H1 (cell line): ENCODE measurements at regions not wholly inside any gene's neighbourhood (a gene's known extent, or its start where the extent isn't known, plus 50 kb on each side); places are given as distances from the start of the nearest gene placed in this dataset.

Source experiments
- CTCF ChIA-PET: fragments of 300-600 bp; sonication (Branson Sonifier 250); formaldehyde crosslinking; loops from one replicate; lab custom pipeline; 2021; ENCODE audit not compliant: partially characterized antibody; lab: Charles Lee
- POLR2A ChIA-PET: fragments of 300-600 bp; sonication (Branson Sonifier 250); formaldehyde crosslinking; loops from one replicate; lab custom pipeline; 2021; ENCODE audit warnings: inconsistent platforms; ENCODE audit not compliant: partially characterized antibody; lab: Charles Lee
- DNase-seq, 2 experiments: peaks; one replicate each; pipeline versions ENCODE4 v3.0.0 to v3.0.0-alpha.2; 2010 to 2022; ENCODE audit warnings: low spot score in 2 of 2, low read depth in 1 of 2, mixed read lengths in 1 of 2
- FAIRE-seq: peaks from 2 replicates; lab custom pipeline; 2011; peaks lifted over from hg19 to GRCh38; lab: Jason Lieb, UNC
- H2AFZ ChIP-seq: 2 replicates; pipeline ENCODE4 v1.8.1; 2012; ENCODE audit warnings: low read length, inconsistent platforms
- H2AK5ac ChIP-seq: 2 replicates; pipeline ENCODE4 v1.6.1; 2013; ENCODE audit warnings: low read depth, low read length
- H2BK120ac ChIP-seq: replicated peaks from 2 replicates; pipeline ENCODE3; 2013; ENCODE audit warnings: low read depth, low read length, inconsistent platforms
- H2BK12ac ChIP-seq: 2 replicates; pipeline ENCODE4 v1.6.1; 2013; ENCODE audit warnings: low read depth, low read length
- H2BK15ac ChIP-seq: 2 replicates; pipeline ENCODE4 v1.6.1; 2013; ENCODE audit warnings: low read length
- H2BK20ac ChIP-seq: 2 replicates; pipeline ENCODE4 v1.6.1; 2013; ENCODE audit warnings: low read length
- H2BK5ac ChIP-seq: 2 replicates; pipeline ENCODE4 v1.6.1; 2013; ENCODE audit warnings: low read depth, low read length
- H3K14ac ChIP-seq: 2 replicates; pipeline ENCODE4 v1.6.1; 2013; ENCODE audit warnings: inconsistent platforms; ENCODE audit not compliant: insufficient read length
- H3K18ac ChIP-seq: 2 replicates; pipeline ENCODE4 v1.6.1; 2013; ENCODE audit warnings: low read length; ENCODE audit errors: extremely low read depth
- H3K23ac ChIP-seq: 2 replicates; pipeline ENCODE4 v1.6.1; 2013; ENCODE audit warnings: inconsistent platforms; ENCODE audit not compliant: insufficient read length
- H3K23me2 ChIP-seq: 2 replicates; pipeline ENCODE4 v1.6.1; 2013; ENCODE audit warnings: low read depth, low read length
- H3K27ac ChIP-seq: 2 replicates; pipeline ENCODE4 v1.6.1; 2011; ENCODE audit warnings: low read depth, low read length, inconsistent platforms
- H3K27me3 ChIP-seq, 4 experiments: replicated peaks in 1 of 4; 1 replicate in 1 of 4; 2 replicates in 3 of 4; pipeline versions ENCODE4 v1.6.1 to v1.8.1; 2011 to 2013; ENCODE audit warnings: low read length in 3 of 4, mild to moderate bottlenecking in 3 of 4, inconsistent platforms in 2 of 4, mixed read lengths in 2 of 4, moderate library complexity in 1 of 4; ENCODE audit not compliant: control insufficient read depth in 3 of 4, insufficient read depth in 3 of 4; ENCODE audit errors: extremely low read depth in 1 of 4
- H3K36me3 ChIP-seq, 4 experiments: 2 replicates each; pipeline versions ENCODE4 v1.6.1 to v1.8.1; 2011 to 2013; ENCODE audit warnings: mild to moderate bottlenecking in 4 of 4, low read length in 3 of 4, moderate library complexity in 2 of 4, control low read depth in 1 of 4, inconsistent platforms in 1 of 4; ENCODE audit not compliant: insufficient read depth in 4 of 4, control insufficient read depth in 2 of 4
- H3K4ac ChIP-seq: replicated peaks from 2 replicates; pipeline ENCODE3; 2013; ENCODE audit warnings: low read length, low read depth, mixed read lengths, inconsistent platforms; ENCODE audit not compliant: insufficient read length
- H3K4me1 ChIP-seq, 4 experiments: replicated peaks in 1 of 4; 1 replicate in 1 of 4; 2 replicates in 3 of 4; pipeline versions ENCODE4 v1.6.1 to v1.8.1; 2011 to 2013; ENCODE audit warnings: low read length in 3 of 4, inconsistent platforms in 2 of 4, mixed read lengths in 1 of 4; ENCODE audit not compliant: insufficient read depth in 4 of 4, control insufficient read depth in 3 of 4
- H3K4me2 ChIP-seq, 2 experiments: 2 replicates each; pipeline versions ENCODE4 v1.6.1 to v1.8.1; 2011 to 2013; ENCODE audit warnings: low read depth in 2 of 2, low read length in 2 of 2, control low read depth in 1 of 2, inconsistent platforms in 1 of 2, mild to moderate bottlenecking in 1 of 2; ENCODE audit not compliant: insufficient read depth in 1 of 2
- H3K4me3 ChIP-seq, 4 experiments: fragments of 200-600, 300-600 bp in 1 of 4; sonication (generic), shearing (Covaris generic), sonication (Bioruptor Twin) in 1 of 4; 2 replicates each; pipeline versions ENCODE4 v1.5.1 to v1.8.1; 2011 to 2016; ENCODE audit warnings: low read length in 4 of 4, low read depth in 3 of 4, control low read depth in 2 of 4, inconsistent platforms in 2 of 4, mild to moderate bottlenecking in 2 of 4, mixed read lengths in 1 of 4, moderate library complexity in 1 of 4; ENCODE audit not compliant: insufficient read depth in 2 of 4; ENCODE audit errors: extremely low read depth in 1 of 4
- H3K56ac ChIP-seq: replicated peaks from 2 replicates; pipeline ENCODE3; 2013; ENCODE audit warnings: low read depth, mild to moderate bottlenecking, mixed read lengths, low read length, inconsistent platforms; ENCODE audit not compliant: insufficient read length
- H3K79me1 ChIP-seq: 2 replicates; pipeline ENCODE4 v1.6.1; 2013; ENCODE audit warnings: low read depth, low read length, control low read depth
- H3K79me2 ChIP-seq, 2 experiments: 2 replicates each; pipeline versions ENCODE4 v1.6.1 to v1.8.1; 2012 to 2013; ENCODE audit warnings: low read length in 2 of 2, mild to moderate bottlenecking in 2 of 2, inconsistent platforms in 1 of 2; ENCODE audit not compliant: insufficient read depth in 2 of 2, control insufficient read depth in 1 of 2
- H3K9ac ChIP-seq, 4 experiments: replicated peaks in 1 of 4; 1 replicate in 1 of 4; 2 replicates in 3 of 4; pipeline versions ENCODE4 v1.6.1 to v1.8.1; 2011 to 2013; ENCODE audit warnings: low read depth in 3 of 4, low read length in 3 of 4, control low read depth in 2 of 4, mild to moderate bottlenecking in 2 of 4, moderate library complexity in 2 of 4, inconsistent platforms in 1 of 4; ENCODE audit errors: extremely low read depth in 1 of 4
- H3K9me3 ChIP-seq, 2 experiments: 2 replicates each; pipeline versions ENCODE4 v1.6.1 to v1.8.1; 2012 to 2013; ENCODE audit warnings: mild to moderate bottlenecking in 2 of 2, moderate library complexity in 2 of 2, control low read depth in 1 of 2, inconsistent platforms in 1 of 2, low read depth in 1 of 2, low read length in 1 of 2, mixed read lengths in 1 of 2; ENCODE audit not compliant: insufficient read depth in 2 of 2
- H4K20me1 ChIP-seq, 2 experiments: replicated peaks in 1 of 2; 2 replicates each; pipeline versions ENCODE3 to v1.8.1; 2011 to 2013; ENCODE audit warnings: inconsistent platforms in 2 of 2, low read length in 2 of 2, mild to moderate bottlenecking in 1 of 2; ENCODE audit not compliant: insufficient read depth in 2 of 2, control insufficient read depth in 1 of 2
- H4K5ac ChIP-seq: 2 replicates; pipeline ENCODE4 v1.6.1; 2013; ENCODE audit warnings: low read length, low read depth, mixed read lengths, inconsistent platforms; ENCODE audit not compliant: insufficient read length
- H4K8ac ChIP-seq: 2 replicates; pipeline ENCODE4 v1.8.0; 2013; ENCODE audit warnings: mild to moderate bottlenecking, moderate library complexity, low read length, inconsistent platforms; ENCODE audit not compliant: insufficient read depth; ENCODE audit errors: extremely low read depth
- H4K91ac ChIP-seq: replicated peaks from 2 replicates; pipeline ENCODE3; 2013; ENCODE audit warnings: low read length, mixed read lengths, inconsistent platforms; ENCODE audit not compliant: insufficient read length
- CBX5 ChIP-seq: fragments of 300-800, 300-1000 bp; sonication (generic); IDR thresholded peaks from 2 replicates; pipeline ENCODE4 v1.7.1; 2016; ENCODE audit warnings: antibody characterized with exemption, low read length, low read depth
- CTCF ChIP-seq, 3 experiments: IDR thresholded peaks; 1 replicate in 2 of 3; 2 replicates in 1 of 3; pipeline versions ENCODE4 v1.5.1 to v1.6.1; 2011; ENCODE audit warnings: low read length in 3 of 3, mild to moderate bottlenecking in 3 of 3, inconsistent platforms in 2 of 3, low read depth in 1 of 3, moderate library complexity in 1 of 3; ENCODE audit not compliant: insufficient read depth in 1 of 3; ENCODE audit errors: control extremely low read depth in 1 of 3
- HDAC2 ChIP-seq, 2 experiments: fragments of 300-600 bp in 1 of 2; sonication (generic) in 1 of 2; IDR thresholded peaks; 2 replicates each; pipeline ENCODE4 v1.6.1; 2011 to 2012; ENCODE audit warnings: low read depth in 2 of 2, low read length in 2 of 2, mild to moderate bottlenecking in 2 of 2, moderate library complexity in 2 of 2, borderline replicate concordance in 1 of 2, inconsistent platforms in 1 of 2
- KDM1A ChIP-seq: fragments of 200-600, 300-600 bp; sonication (generic); IDR thresholded peaks from 2 replicates; pipeline ENCODE4 v1.7.1; 2016; ENCODE audit warnings: mild to moderate bottlenecking, low read length, borderline replicate concordance
- NRF1 ChIP-seq: IDR thresholded peaks from 2 replicates; pipeline ENCODE4 v1.6.1; 2011; ENCODE audit warnings: mild to moderate bottlenecking, low read depth, low read length, improper control_type of control experiment
- POLR2AphosphoS5 ChIP-seq: IDR thresholded peaks from 2 replicates; pipeline ENCODE4 v1.6.1; 2011; ENCODE audit warnings: low read depth, low read length
- SAP30 ChIP-seq: fragments of 300-600 bp; sonication (generic); IDR thresholded peaks from 2 replicates; pipeline ENCODE4 v1.7.1; 2012; ENCODE audit warnings: low read length, moderate library complexity, mild to moderate bottlenecking, inconsistent platforms; ENCODE audit not compliant: insufficient read depth, insufficient replicate concordance
- SP1 ChIP-seq: IDR thresholded peaks from 2 replicates; pipeline ENCODE4 v1.6.1; 2011; ENCODE audit warnings: low read depth, low read length
- SP4 ChIP-seq: IDR thresholded peaks from 2 replicates; pipeline ENCODE4 v1.6.1; 2012; ENCODE audit warnings: low read length, inconsistent platforms
- TBP ChIP-seq: IDR thresholded peaks from 2 replicates; pipeline ENCODE4 v1.6.1; 2011; ENCODE audit warnings: low read depth, low read length, improper control_type of control experiment
- WGBS, 2 experiments: shearing (Covaris generic) in 1 of 2; methylation state at CpG; one replicate each; pipeline versions ENCODE4 v1.1.6 to v1.1.7; 2013 to 2015; ENCODE audit warnings: low lambda C conversion rate in 2 of 2, mixed read lengths in 2 of 2, inconsistent platforms in 1 of 2, low coverage in 1 of 2, missing lambda C conversion rate in 1 of 2; ENCODE audit not compliant: insufficient replicate concordance in 2 of 2, insufficient coverage in 1 of 2, insufficient read length in 1 of 2; ENCODE audit errors: extremely low coverage in 1 of 2, missing lambda C conversion rate in 1 of 2; 5-methylcytosine and 5-hydroxymethylcytosine counted together
- TF ChIP-seq, protein P1 (sequence below): IDR thresholded peaks from 2 replicates; pipeline ENCODE4 v1.6.1; 2012; ENCODE audit warnings: low read length, inconsistent platforms

GRCh38 chr9:118336943-118337330 is 632.7 kb downstream of the TLR4 start:
- H3K23me2 ChIP-seq, result no peaks in the 10 kb centered on the region
- ChIA-PET CTCF (no interaction called here), POLR2A (no interaction called here)
- H4K8ac ChIP-seq, result no peak overlapping the region
- H3K27ac ChIP-seq, result no peak overlapping the region; the same call in 1 of the 2 replicates
- no peaks in the 10 kb centered on the region for H4K20me1 ChIP-seq
- H3K79me1 ChIP-seq, result no peaks in the 10 kb centered on the region
- no peak overlapping the region for H3K18ac ChIP-seq
- FAIRE-seq (no peak), DNase-seq (no peak)
- H3K4me1 ChIP-seq, result no peaks in the 10 kb centered on the region
- no peak for TF ChIP-seq NRF1
- no peak for TF ChIP-seq SP4
- TF ChIP-seq SP1, result no peak
- TF ChIP-seq, protein P1, sequence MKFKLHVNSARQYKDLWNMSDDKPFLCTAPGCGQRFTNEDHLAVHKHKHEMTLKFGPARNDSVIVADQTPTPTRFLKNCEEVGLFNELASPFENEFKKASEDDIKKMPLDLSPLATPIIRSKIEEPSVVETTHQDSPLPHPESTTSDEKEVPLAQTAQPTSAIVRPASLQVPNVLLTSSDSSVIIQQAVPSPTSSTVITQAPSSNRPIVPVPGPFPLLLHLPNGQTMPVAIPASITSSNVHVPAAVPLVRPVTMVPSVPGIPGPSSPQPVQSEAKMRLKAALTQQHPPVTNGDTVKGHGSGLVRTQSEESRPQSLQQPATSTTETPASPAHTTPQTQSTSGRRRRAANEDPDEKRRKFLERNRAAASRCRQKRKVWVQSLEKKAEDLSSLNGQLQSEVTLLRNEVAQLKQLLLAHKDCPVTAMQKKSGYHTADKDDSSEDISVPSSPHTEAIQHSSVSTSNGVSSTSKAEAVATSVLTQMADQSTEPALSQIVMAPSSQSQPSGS, result no peak
- no peak for TF ChIP-seq CBX5
- no peak for TF ChIP-seq CTCF (IDR thresholded peaks at IDR 0.05; ENCODE audit: control extremely low read depth in 1 of 3, insufficient read depth in 1 of 3, low read depth in 1 of 3, low read length in 3 of 3)
- TF ChIP-seq TBP, result no peak
- TF ChIP-seq SAP30, result no peak
- no peak for TF ChIP-seq HDAC2 (IDR thresholded peaks at IDR 0.05; ENCODE audit: borderline replicate concordance in 1 of 2, low read depth in 2 of 2, low read length in 2 of 2)
- TF ChIP-seq POLR2AphosphoS5, result no peak
- no peak for TF ChIP-seq KDM1A
- H3K79me2 ChIP-seq, result no peaks in the 10 kb centered on the region
- no peak overlapping the region for H3K4ac ChIP-seq
- H3K14ac ChIP-seq, result no peak overlapping the region
- H3K27me3 ChIP-seq, result no peaks in the 10 kb centered on the region
- H2BK5ac ChIP-seq, result no peak overlapping the region
- no peaks in the 10 kb centered on the region for H3K9me3 ChIP-seq
- H3K23ac ChIP-seq, result no peak overlapping the region
- H3K9ac ChIP-seq, result no peak overlapping the region
- H2AK5ac ChIP-seq, result no peak overlapping the region
- no peak overlapping the region for H2BK120ac ChIP-seq
- H3K4me3 ChIP-seq, result no peak overlapping the region
- no peaks in the 10 kb centered on the region for H3K36me3 ChIP-seq
- no peak overlapping the region for H2AFZ ChIP-seq
- H2BK20ac ChIP-seq, result no peak overlapping the region
- no peak overlapping the region for H4K5ac ChIP-seq
- H4K91ac ChIP-seq, result no peak overlapping the region
- no peak overlapping the region for H2BK15ac ChIP-seq
- no peak overlapping the region for H3K56ac ChIP-seq
- no peak overlapping the region for H3K4me2 ChIP-seq
- H2BK12ac ChIP-seq, result no peak overlapping the region
- 81% methylated on average over 2 of the region's 2 CpGs; no CpG with 5 or more reads in 1 of the 2 experiments for WGBS, 2 experiments
